ENCODE measurements at regions not wholly inside any gene's neighbourhood (a gene's known extent, or its start where the extent isn't known, plus 50 kb on each side); places are given as distances from the start of the nearest gene placed in this dataset.
"Not testable (repeated sequence)": the region's sequence is repeated elsewhere in the genome, so short reads cannot be mapped to it uniquely, and the experiment has no call there.

DNA sequence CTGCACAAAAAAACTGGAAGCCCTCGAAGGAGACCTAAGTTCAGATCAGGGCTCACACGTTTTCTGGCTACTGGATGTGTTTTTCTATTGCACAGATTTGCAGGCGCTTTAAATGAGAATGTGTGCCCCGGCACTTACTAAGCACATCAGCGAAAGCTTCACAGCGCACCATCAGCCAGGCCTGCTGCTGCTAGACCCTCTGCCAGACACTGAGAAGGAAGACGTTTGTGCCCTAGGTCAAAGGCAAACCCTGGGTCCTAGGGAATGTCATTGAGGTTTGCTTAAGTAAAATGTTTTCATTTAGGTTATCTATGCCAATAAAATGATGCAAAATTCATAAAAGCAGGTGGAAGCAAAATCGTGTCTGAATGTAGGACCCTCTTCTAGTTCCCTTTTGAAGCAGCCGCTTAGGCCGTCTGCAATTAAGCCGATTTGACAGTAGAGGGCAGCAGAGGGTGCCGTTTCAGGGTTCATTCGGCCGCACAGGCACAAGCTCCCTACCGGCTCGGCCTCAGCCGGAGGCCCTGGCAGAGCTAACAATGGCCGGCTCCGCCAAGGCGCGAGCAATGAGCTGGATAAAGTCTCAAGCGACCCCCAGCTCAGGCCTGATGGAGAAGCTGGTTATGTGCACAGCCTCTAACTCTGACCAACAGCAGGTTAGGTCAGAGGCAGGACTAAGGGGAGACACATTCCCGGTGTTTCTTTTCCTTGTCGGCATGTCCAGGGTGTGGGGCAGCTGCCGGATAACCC lies 107.2 kb upstream of the FOXA2 start:
- peak; percentile 38 for DNase-seq

DNA sequence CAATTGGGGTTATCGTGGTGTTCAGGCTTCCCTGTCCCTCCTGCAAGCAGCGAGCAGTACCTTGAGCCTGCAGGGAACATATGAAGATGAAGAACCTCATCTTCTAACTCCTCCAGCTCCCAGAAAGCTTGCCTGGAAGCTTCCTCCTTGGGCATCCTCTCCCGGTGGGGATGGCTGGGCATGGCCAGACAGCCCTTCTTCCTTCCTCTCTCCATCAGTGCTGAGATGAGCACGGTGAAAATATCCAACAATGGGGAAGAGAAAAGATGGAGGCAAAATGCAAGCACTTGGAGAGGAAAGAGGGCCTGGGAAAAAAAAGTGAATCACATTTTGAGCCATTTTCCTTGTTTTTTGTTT lies 107.7 kb upstream of the FOXA2 start:
- no peak for DNase-seq

DNA sequence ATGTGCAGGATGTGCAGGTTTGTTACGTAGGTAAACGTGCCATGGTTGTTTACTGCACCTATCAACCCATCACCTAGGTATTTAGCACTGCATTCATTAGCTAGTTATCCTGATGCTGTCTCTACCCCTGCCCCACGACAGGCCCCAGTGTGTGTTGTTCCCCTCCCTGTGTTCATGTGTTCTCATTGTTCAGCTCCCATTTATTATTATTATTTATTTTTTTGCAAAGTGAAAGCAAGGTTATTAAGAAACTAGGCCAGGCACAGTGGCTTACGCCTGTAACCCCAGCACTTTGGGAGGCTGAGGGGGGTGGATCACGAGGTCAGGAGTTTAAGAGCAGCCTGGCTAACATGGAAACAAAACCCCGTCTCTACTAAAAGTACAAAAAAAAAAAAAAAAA lies 108.2 kb upstream of the FOXA2 start:
- not testable (repeated sequence) for DNase-seq

DNA sequence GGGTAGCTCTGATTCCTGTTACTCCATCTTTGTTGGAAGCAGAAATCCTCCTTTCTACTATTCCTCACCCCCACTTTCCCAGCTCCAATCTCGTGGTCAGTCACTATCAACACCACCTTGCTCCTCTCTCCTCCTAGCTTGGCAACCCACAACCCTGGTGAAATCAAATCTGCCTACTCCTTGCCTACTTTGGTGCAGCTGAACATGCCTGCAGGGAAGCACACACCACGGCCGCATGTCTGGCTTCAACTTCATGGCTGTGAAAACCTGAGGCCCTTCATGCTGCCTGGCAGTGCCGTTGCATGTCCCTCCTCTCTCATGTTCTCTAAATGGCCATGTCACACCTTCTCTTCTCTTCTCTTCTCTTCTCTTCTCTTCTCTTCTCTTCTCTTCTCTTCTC lies 112.4 kb upstream of the FOXA2 start:
- DNase-seq, result no peak

DNA sequence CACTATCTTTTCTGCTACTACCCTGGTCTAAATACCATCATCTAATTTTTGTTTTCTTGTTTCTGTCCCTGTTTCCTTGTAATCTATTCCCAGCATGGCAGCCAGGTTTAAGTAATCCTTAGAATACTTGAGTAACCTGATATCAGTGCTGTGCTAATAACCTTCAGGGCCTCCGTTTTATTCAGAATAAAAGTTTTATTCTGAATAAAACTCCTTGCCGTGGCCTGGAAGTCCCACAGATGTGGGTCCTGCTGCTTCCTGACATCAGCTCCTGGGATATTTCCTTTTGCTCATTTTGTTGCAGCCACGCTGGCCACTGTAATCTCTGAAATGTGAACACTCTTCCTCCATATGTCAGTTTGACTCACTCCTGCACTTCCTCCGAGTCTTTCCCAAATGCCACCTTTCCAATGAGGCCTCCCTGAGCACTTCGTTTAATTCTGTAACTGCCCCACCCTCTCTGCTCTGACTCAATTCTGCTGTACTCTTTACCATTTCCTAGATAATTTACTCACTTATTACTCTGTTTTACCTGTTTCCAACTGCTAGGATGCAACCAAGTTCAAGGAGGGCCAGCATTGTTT lies 114.0 kb upstream of the FOXA2 start:
- no peak for DNase-seq

DNA sequence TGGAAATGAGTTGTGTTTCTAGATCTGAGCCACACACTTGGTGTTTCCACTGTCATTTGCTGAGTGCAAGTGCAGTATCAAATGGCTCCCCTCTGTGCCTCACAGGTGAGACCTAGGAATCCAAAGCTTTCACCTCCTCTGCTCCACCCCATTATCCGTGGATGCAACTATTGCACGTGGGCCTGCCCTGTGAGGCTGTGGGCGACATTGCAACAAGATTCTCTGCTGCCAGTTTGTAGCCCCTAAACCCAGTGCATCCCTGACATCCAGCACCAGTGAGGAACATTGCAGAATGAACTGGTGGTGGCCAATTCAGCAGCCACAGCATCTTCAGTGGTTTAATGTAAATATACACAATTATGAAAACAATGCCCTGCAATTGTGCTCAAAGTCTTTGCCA lies 115.0 kb upstream of the FOXA2 start:
- no peak for DNase-seq

DNA sequence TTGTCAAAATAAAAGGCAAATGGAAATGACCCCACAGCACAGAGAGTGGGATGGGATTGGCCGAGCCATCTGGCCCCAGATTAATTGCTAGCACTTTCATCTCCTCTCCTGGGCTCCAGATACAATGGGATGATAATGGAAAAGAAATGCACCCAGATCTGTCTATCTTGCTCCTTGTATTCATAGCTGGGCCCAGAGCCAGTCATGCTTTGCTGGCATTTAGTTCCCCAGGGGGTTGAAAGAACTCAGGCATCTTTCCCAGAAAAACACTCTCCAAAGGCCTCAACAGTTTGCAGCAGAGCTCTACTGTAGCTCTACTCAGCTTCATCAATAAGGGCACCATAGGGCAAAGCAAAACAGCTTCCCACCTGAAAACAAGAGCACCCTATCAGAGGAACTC lies 116.0 kb upstream of the FOXA2 start:
- no peak for DNase-seq

DNA sequence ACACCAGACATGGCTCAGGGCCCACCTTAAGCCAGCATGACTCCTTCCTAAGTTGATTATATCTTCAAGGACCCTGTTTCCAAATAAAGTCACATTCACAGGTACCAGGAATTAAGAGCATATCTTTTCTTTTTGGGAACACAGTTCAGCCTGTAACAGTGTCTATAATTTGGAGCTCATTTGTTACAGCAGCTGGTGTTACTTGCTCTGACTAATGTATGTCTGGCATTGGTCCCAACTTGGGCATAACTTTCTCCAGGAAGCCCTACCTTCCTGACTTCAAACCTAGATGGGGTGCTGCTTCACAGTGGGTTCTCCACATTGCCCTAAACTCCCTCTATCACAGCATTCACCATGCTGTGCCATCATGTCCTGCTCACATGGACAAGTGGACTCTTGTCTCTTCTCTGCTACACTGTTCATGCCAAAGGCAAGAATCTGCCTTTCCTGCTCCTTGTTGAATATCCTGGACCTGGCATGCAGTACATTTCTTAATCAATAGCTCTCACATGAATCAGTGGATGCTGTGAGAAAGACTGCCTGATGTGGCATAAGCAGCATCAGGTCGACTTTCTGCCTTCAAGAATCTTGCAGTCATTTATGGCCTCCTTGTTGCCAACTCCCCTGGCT lies 117.4 kb upstream of the FOXA2 start:
- DNase-seq, result no peak

DNA sequence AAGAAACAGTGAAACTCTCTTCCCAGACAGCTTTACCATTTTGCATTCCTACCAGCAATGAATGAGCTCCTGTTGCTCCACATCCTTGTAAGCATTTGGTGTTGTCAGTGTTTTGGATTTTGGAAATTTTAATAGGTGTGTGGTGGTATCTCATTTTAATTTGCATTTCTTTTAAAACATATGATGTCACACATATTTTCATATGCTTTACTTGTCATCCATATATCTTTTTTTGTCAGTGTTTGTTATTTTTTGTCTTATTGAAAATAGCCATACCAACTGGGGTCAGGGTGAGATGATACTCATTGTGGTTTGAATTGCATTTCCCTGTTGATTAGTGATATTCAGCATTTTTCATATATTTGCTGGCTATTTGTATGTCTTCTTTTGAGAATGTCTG lies 119.5 kb upstream of the FOXA2 start:
- no peak for DNase-seq

DNA sequence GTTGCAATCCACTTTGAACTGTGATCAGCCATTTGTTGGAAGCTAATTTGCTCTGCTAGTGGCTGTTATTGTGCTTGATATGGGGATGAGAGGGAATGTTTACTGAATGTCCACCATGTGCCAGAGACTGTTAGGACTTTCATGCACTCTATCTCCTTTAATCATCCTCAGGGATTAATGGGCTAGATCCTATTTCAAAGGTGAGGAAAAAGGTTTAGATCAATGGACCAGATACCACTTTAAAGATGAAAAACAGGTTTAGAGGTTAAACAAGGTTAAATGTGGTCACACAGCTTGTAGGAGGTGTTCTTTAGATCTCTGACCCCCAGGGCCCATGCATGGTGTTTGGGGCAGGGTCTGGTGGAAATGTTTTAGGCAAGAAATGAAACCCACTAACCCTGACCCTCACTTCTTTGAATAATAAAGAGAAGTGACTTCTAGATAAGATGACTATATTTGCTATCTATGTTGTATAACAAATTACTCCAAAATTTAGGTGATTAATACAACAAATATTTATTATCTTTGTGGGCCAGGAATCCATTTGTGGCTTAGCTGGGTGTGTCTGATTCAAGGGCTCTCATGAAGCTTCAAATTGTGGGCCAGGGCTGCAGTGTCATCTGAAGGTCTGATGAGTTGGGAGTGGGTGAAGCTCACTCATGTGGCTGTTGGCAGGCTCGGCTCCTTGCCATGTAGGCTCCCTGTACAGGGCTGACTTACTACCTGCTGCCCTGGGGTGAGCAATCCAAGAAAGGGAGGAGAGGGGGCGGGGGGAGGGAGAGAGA lies 127.8 kb upstream of the FOXA2 start:
- no peak for DNase-seq

DNA sequence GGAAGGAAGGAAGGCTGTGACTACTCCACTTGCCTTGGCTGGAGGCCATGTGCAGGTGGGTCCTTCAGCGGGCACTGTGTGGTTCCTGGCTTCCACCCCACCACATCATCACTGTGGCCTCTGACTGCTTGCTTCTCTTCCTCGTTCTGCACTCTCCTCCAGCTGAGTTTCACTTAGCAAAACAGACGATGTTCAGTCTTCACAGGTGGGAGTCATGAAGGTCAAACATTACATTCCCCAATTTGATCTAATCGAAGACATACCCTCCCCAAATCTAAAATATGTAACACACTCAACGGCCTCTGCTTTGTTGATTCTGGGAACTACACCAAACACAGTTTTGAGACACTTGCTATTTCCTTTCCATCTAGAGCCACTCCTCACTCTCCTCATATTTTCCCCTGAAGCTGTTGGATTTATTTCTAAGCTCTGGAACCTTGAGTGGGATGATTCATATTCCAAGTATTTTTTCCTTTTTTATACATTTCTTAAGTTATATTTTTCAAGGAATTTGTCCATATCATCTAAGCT lies 132.5 kb upstream of the FOXA2 start:
- DNase-seq, result no peak

DNA sequence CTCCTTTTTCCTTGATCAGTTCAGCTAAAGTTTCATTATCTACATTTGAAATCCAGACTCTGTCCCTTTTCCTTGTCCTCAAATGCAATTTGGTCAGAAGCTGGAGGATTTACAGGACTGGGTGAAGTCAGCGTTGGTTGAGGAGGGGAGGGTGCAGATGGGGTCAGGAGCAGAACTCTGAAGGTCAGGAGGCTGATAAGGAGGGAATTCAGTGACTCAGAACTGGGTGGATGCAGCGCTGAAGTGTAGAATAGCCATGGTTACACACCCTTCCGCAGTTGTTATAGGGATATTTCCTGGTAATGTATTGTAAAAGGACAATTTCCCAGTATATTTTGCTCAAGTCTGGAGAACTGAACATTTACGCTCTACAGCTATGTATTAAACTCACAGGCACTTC lies 133.1 kb upstream of the FOXA2 start:
- DNase-seq, result no peak

DNA sequence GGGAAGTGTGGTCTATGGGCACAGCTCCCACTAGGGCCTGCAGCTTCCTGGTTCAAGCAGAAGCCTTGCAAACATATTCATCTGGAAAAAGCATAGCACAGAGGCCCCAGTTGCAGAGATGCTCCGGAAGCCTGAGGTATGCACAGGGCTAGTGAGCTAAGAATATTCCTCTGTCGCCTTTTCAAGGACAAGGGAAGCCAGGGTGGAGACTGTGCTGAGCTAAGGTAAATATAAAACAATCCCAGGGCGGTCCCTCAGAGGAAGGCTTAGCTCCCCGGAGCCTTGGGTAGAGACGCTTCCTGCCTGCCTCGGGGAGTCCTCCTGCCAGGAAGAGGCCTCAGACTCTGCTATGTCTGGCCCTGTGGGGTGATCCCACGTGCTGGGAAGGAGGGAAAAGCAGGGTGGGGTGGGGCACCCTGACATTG lies 134.8 kb upstream of the FOXA2 start:
- DNase-seq, result no peak

DNA sequence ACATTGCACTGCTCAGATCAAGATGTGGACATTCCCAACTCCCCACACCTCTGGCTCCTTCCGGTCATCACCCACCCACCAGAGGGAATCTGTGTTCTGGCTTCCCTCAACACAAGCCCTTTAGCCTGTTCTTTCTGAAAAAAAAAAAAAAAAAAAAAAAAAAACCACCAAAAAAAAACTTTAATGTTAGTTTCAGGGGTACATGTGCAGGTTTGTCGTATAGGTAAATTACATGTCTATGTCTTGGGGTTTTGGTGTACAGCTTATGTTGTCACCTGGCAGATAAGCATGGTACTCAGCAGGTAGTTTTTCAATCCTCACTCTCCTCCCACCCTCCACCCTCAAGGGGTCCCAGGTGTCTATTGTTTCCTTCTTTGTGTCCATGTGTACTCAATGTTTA lies 135.8 kb upstream of the FOXA2 start:
- no peak for DNase-seq

DNA sequence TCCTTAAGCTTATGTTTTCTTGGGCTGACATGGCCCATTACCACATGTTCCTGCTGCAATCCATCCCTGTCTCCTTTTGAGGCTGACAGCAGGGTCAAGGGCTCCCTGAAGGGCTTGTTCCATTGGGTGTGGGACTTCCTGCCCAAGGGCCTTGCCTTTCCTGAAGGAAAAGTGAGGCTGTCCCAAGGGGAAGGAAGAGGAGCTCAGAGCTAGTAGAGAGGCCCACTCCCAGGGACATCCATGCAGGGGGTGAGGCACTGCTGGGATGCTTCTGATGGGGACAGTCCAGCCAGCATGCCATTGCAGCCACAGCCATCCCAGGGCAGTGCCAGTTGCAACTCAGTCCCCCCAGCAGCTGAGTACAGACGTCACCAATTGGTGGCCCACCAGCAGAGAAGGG lies 138.4 kb upstream of the FOXA2 start:
- no peak for DNase-seq

DNA sequence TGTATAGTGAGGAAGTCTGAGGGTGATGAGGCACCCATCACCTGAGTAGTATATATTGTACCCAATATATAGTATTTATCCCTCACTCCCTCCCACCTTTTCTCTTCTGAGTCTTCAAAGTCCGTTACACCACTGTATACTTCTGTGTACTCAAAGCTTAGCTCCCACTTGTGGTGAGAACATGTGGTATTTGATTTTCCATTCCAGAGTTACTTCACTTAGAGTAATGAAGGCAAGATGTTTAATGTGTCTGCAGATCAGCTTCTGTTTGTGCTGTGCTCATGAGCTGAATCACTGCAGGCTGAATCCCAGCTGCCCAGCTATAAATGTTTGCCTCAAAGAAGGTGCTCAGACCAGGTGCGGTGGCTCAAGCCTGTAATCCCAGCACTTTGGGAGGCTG lies 139.3 kb upstream of the FOXA2 start:
- no peak for DNase-seq

DNA sequence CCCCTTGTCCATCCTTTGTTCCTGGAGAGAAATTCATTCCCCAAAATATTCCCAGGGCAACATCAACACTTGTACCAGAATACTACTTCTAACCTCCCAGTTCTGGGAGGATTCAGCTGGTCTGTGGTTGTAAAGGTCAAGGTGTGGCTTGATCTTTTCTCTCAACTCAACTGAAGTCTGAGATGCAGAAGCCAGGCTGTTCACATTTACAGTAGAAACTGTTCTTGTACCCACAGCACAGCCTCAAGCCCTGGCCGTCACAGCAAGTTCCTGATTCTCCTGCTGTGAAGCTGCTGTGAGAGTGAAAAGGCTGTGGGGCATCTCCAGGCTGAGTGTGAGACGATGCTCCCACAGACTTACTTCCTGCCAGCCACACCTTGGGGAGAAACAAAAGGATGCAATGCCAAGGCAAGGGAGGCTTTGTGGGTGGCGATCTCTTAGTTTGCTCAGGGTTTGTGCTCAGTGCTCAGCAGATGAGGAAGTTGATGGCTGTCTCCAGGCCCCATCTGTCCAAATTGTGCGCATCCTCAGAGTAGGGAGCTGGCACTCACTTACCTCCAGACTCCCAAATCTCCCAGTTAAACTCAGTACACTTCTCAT lies 143.9 kb upstream of the FOXA2 start:
- no peak for DNase-seq

DNA sequence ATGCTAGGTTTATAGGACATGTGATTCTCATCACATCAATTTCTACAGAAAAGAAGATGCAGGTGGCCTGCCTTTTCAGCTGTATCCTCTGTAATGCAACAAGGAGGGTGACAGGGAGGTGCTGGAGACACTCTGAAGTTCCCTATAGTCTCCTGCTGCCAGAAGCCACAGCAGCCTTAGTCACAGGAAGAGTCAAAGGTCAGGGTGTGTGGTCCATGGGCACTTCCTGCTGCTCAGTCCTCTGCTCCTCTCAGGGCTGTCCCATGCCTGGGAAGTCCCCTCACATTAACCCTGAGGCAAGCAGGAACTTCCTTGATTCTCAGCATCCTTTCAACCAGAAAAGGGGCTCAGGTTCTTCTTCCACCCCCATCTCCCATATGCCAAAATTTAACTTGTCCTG lies 144.8 kb upstream of the FOXA2 start:
- DNase-seq, result no peak

DNA sequence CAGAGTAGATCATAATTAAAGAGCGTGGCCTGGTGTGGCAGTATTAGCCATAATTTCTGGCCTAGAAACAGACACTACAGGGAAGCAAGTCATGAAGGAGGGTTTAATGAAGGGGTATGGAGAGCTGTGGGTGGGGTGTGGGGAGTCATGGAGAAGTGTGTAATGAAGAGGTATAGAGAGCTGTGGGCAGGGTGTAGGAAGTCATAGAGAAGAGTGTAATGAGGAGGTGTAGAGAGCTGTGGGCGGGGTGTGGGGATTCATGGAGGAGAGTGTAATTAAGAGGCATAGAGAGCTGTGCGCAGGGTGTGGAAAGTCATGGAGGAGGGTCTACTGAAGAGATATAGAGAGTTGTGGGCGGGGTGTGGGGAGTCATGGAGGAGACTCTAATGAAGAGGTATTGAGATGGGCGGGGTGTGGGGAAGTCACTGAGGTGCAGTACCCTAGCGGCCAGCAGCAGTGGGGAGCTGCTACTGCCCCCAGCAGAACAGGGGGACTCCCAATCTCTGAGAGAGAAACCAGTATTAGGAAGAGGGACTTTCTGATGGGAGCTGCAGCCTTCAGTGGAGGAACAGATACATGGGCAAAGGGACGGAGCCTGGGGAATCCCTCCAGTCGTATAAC lies 145.4 kb upstream of the FOXA2 start:
- no peak for DNase-seq

DNA sequence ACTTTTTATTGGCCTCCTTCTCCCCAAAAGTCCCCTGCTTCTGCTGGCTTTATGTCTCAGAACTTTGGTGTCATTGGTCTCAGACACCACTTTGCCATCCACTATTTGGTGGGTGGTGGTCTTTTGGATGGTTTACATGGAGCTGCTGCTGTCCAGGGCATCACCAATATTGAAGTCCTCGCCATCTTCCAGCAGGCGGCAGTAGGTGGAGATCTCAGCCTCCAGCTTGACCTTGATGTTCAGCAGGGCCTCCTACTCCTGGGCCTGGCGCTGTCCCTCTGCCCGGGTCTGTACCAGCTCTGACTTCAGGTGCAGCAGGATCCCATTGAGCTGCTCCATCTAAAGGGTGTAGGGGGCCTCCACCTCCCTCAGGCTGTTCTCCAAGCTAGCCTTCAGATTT lies 148.4 kb upstream of the FOXA2 start:
- no peak for DNase-seq

DNA sequence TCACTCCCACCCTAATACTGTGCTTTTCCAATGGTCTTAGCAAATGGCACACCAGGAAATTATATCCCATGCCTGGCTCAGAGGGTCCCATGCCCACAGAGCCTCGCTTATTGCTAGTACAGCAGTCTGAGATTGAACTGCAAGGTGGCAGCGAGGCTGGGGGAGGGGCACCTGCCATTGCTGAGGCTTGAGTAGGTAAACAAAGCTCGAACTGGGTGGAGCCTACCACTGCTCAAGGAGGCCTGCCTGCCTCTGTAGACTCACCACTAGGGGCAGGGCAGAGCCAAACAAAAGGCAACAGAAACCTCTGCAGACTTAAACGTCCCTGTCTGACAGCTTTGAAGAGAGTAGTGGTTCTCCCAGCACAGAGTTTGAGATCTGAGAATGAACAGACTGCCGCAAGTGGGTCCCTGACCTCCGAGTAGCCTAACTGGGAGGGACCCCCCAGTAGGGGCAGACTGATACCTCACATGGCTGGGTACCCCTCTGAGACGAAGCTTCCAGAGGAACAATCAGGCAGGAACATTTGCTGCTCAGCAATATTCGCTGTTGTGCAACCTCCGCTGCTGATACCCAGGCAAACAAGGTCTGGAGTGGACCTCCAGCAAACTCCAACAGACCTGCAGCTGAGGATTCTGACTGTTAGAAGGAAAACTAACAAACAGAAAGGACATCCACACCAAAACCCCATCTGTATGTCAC lies 150.7 kb upstream of the FOXA2 start:
- DNase-seq, result not testable (repeated sequence)

DNA sequence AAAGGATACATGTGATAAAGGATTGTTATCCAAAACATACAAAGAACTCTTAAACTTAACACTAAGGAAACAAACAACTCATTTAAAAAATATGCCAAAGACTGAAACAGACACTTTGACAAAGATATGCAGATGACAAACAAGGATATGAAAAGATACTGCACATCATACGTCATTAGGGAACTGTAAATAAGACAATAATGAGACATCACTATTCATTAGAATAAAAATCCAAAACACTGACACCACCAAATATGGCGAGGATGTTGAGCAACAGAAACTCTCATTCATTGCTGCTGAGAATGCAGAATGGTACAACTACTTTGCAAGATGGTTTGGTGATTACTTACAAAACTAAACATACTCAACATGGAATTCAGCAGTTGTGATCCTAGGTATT lies 156.5 kb upstream of the FOXA2 start:
- no peak for DNase-seq

Data from NCI-H2171 (cell line).